LNCaP clone FGC (cell line): ENCODE measurements at regions not wholly inside any gene's neighbourhood (a gene's known extent, or its start where the extent isn't known, plus 50 kb on each side); places are given as distances from the start of the nearest gene placed in this dataset.

Experiments
- DNase-seq: peaks from one replicate; pipeline ENCODE4 v3.0.0-alpha.2; 2011; ENCODE audit warnings: low read depth
- H3K4me3 ChIP-seq: 2 replicates; pipeline ENCODE4 v1.5.1; 2011; ENCODE audit warnings: mild to moderate bottlenecking, low read depth, low read length, control low read depth
- TF ChIP-seq, protein P1 (sequence below): IDR thresholded peaks from 2 replicates; pipeline ENCODE4 v1.5.1; 2012; ENCODE audit warnings: mild to moderate bottlenecking; ENCODE audit not compliant: control insufficient read depth, insufficient read depth; ENCODE audit errors: extremely low read depth

DNA sequence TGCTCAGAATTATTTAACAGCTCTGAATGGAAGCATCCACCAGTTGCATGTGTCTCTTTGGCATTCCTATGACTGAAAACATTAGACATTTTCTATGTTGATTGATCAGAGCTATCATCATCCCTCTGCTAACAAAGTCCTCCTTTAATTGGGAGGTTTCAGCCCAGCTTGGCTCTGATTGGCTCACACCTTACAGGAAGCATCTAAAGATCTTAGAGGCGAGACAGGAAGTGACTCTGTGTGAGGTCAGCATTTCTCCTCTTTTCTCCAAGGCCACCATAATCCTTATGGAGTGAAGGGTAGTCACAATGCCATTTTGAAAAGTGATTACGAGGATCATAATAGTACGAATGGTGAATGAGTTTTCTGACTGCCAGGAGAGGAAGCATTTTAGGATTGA, 260.8 kb downstream of the MIAT start:
- TF ChIP-seq, protein P1, sequence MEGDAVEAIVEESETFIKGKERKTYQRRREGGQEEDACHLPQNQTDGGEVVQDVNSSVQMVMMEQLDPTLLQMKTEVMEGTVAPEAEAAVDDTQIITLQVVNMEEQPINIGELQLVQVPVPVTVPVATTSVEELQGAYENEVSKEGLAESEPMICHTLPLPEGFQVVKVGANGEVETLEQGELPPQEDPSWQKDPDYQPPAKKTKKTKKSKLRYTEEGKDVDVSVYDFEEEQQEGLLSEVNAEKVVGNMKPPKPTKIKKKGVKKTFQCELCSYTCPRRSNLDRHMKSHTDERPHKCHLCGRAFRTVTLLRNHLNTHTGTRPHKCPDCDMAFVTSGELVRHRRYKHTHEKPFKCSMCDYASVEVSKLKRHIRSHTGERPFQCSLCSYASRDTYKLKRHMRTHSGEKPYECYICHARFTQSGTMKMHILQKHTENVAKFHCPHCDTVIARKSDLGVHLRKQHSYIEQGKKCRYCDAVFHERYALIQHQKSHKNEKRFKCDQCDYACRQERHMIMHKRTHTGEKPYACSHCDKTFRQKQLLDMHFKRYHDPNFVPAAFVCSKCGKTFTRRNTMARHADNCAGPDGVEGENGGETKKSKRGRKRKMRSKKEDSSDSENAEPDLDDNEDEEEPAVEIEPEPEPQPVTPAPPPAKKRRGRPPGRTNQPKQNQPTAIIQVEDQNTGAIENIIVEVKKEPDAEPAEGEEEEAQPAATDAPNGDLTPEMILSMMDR = no peak
- no peak for DNase-seq

DNA sequence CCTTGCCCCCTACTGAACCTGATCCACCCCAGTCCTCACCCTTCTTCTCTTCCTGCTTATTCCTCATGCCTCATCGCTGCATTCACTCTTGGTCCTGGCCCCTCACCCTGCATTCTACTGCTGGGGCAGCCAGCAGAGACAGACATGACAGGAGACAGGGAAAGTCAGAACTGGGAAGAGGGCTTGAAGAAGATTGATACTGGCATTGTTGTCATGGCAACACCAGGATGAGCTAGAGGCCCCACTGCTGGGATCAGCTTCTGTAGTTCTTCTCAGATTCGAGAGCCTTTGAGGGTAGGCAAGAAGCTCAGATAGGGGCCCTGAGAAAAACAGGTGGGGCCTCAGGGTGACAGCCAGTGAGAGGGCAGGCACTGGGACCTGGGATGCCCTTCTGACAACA, 264.3 kb downstream of the MIAT start:
- no peak overlapping the region for H3K4me3 ChIP-seq
- TF ChIP-seq, protein P1 = no peak
- no peak for DNase-seq

More for the DNA sequence above, 260.8 kb downstream of the MIAT start:
- H3K4me3 ChIP-seq = no peak overlapping the region

DNA sequence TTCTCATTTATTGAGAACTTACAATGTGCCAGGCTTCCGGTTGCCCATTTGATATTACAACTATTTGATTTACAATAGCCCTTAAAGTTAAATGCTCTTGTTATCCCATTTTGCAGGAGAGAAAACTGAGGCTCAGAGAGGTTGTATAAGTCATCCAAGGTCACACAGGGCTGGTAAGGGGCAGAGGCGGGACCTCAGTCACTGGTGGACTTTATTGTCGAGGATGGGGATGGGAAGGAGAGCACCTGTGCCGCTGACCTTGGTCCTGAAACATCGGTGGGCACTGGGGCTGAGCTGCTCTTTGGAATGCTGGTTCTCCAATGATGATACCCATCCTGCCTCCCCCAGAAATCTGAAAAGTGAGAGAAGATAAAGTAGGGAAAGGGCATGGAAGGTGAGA, 265.4 kb downstream of the MIAT start:
- DNase-seq = no peak

DNA sequence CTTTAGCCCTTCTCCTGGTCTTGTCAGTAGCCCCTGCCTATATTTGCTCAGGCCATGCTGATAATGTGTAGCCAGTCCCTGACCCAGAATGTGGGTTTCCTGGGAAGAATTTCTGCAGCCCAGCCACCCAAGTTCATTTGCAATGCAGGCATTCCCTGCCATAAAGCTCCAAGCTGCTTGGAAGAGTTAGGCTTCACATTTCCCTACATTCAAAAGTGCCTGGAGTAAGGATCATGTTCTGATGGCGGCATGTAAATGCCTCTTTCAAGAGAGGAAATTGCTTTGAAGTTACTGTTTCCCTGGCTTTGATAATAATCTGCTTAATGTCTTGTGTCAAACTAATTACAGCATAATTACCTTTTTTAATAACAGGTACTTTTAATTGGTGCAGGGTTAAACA, 266.1 kb downstream of the MIAT start:
- H3K4me3 ChIP-seq = no peak overlapping the region
- TF ChIP-seq, protein P1 = no peak
- DNase-seq = no peak

More for the DNA sequence above, 265.4 kb downstream of the MIAT start:
- no peak overlapping the region for H3K4me3 ChIP-seq
- TF ChIP-seq, protein P1 = no peak

DNA sequence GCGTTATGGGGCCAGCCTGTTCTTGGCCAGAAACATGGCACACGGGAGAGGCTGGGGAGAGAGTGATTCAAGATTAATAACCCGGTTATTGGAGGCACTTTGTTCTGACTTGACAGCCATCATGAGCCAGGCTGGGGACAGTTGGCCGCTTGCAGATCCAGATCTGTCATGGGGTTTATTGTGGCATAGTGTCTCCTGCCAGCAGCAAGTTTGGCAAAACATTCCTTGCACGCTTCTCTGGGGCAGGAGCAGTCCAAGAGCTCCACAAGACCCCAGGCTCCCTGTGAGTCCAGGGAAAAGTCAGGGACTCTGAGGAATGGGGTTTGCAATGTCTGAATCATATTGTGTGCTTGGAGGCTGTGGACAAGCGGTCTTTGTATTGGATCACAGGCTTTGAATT, 270.4 kb downstream of the MIAT start:
- DNase-seq = no peak
- H3K4me3 ChIP-seq = no peak overlapping the region
- TF ChIP-seq, protein P1 = no peak

DNA sequence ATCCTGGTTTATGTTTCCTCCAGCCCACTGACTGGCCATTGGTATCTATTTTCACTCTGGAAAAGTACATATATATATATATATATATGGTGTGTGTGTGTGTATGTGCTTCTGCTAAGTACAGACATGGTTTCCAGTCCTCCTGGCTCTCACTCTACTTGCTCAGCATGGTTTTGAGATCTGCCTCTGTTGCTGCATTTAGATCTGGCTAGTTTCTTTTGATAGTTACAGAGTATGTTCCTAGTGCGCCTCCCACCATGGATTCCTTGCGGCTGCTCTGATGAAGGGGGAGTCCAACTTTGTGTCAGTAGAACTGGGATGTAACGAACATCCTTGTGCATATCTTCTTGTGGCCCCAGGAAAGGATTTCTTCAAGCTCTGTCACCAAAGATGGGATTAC, 274.1 kb downstream of the MIAT start:
- DNase-seq = no peak
- no peak overlapping the region for H3K4me3 ChIP-seq
- TF ChIP-seq, protein P1 = no peak

DNA sequence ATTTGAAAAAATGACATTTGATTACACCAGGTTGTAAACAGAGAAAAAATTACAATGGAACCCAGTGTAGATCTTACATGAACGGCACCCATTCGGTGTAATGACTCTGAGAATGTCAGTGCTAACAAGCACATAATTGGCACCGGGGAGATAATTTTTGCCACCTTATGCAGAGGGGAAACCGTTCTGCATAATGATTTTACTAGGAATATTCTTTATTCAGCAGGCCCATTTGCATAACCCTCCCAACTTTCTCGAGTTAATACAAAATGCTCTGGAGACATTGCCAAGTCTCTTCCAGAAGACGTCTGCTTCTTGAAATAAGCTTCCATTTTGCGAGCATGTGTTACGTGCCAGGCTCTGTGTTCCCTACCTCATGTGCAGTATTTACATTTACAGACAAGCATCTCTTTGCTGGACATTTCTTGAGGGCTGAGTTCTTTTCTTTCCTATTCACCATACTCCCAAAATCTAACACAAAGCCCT, 275.8 kb downstream of the MIAT start:
- no peak for DNase-seq
- TF ChIP-seq, protein P1 = no peak
- H3K4me3 ChIP-seq = no peak overlapping the region
